Thyroid gland (tissue), 4 donors: ENCODE measurements at regions not wholly inside any gene's neighbourhood (a gene's known extent, or its start where the extent isn't known, plus 50 kb on each side); places are given as distances from the start of the nearest gene placed in this dataset.

Source experiments
- CTCF ChIP-seq, 6 experiments: fragments of 200-600 bp in 3 of 6; fragments of 450-650 bp in 3 of 6; sonication (generic) in 3 of 6; IDR thresholded peaks; one replicate each; pipeline ENCODE4 v1.5.1; 2016 to 2019; ENCODE audit warnings: antibody characterized with exemption in 6 of 6, mild to moderate bottlenecking in 2 of 6, inconsistent platforms in 1 of 6, moderate library complexity in 1 of 6
- POLR2A ChIP-seq, 2 donors: fragments of 450-650 bp; IDR thresholded peaks; one replicate each; pipeline ENCODE4 v1.6.1; 2017; ENCODE audit warnings: antibody characterized with exemption in 2 of 2, mild to moderate bottlenecking in 2 of 2, moderate library complexity in 1 of 2

- no peak for TF ChIP-seq CTCF (IDR thresholded peaks at IDR 0.05)
- no peak for TF ChIP-seq POLR2A (IDR thresholded peaks at IDR 0.05)
Observed at GRCh38 chr9:87271696-87272477, 225.8 kb upstream of the DAPK1 start.
